Prostate gland (tissue), 2 donors: ENCODE measurements at regions not wholly inside any gene's neighbourhood (a gene's known extent, or its start where the extent isn't known, plus 50 kb on each side); places are given as distances from the start of the nearest gene placed in this dataset.

ENCODE experiments used
- DNase-seq: peaks from one replicate; pipeline ENCODE4 v3.0.0-alpha.2; 2019; ENCODE audit warnings: low spot score
- H3K27ac ChIP-seq, 2 donors: fragments of 200-600 bp; sonication (generic); 2 replicates each; pipeline ENCODE4 v1.5.1; 2017 to 2019
- H3K27me3 ChIP-seq: fragments of 200-600 bp; sonication (generic); replicated peaks from 2 replicates; pipeline ENCODE4 v1.5.1; 2019; ENCODE audit not compliant: insufficient read depth
- H3K36me3 ChIP-seq, 2 donors: fragments of 200-600 bp; sonication (generic); 1 replicate in 1 of 2; 2 replicates in 1 of 2; pipeline versions ENCODE4 v1.5.1 to v1.8.1; 2017 to 2019
- H3K4me1 ChIP-seq: fragments of 200-600 bp; sonication (generic); replicated peaks from 2 replicates; pipeline ENCODE4 v1.5.1; 2019
- H3K4me3 ChIP-seq, 2 donors: fragments of 200-600 bp; sonication (generic); 2 replicates each; pipeline ENCODE4 v1.5.1; 2017 to 2019
- H3K9me3 ChIP-seq: fragments of 200-600 bp; sonication (generic); 2 replicates; pipeline ENCODE4 v1.5.1; 2017
- CTCF ChIP-seq, 4 experiments: fragments of 200-600 bp in 2 of 4; fragments of 450-650 bp in 2 of 4; sonication (generic) in 2 of 4; IDR thresholded peaks; 1 replicate in 3 of 4; 2 replicates in 1 of 4; pipeline ENCODE4 v1.5.1; 2016 to 2019; ENCODE audit warnings: antibody characterized with exemption in 4 of 4, mild to moderate bottlenecking in 2 of 4, moderate library complexity in 2 of 4
- POLR2A ChIP-seq: fragments of 450-650 bp; IDR thresholded peaks from one replicate; pipeline ENCODE4 v1.6.1; 2016; ENCODE audit warnings: antibody characterized with exemption, mild to moderate bottlenecking
- POLR2AphosphoS5 ChIP-seq: sonication (generic); formaldehyde crosslinking; IDR thresholded peaks from one replicate; pipeline ENCODE4 v1.6.1; 2017; ENCODE audit warnings: antibody characterized with exemption
- WGBS: methylation state at CpG from one replicate; pipeline ENCODE4 v1.1.5; 2018; 5-methylcytosine and 5-hydroxymethylcytosine counted together
- intact Hi-C: fragments of 100-400 bp; cut with DNase I; formaldehyde crosslinking; loops from one replicate; pipeline ENCODE4 v1.14.2; 2022

GRCh38 chr9:26165426-26165825 is 487.2 kb upstream of the TUSC1 start:
- no peak overlapping the region for H3K27ac ChIP-seq
- no peaks in the 10 kb centered on the region for H3K36me3 ChIP-seq
- intact Hi-C loops: no loop called here
- H3K9me3 ChIP-seq: no peaks in the 10 kb centered on the region
- no peak for DNase-seq
- no peaks in the 10 kb centered on the region for H3K4me1 ChIP-seq
- H3K27me3 ChIP-seq: no peaks in the 10 kb centered on the region
- 94% methylated on average over 3 of the region's 3 CpGs for WGBS
- TF ChIP-seq CTCF (IDR thresholded peaks at IDR 0.05): no peak
- no peak for TF ChIP-seq POLR2AphosphoS5
- no peak overlapping the region for H3K4me3 ChIP-seq

GRCh38 chr9:26163931-26164330 is 485.7 kb upstream of the TUSC1 start:
- TF ChIP-seq CTCF (IDR thresholded peaks at IDR 0.05): no peak
- no peak for TF ChIP-seq POLR2A
- no peak for TF ChIP-seq POLR2AphosphoS5
- intact Hi-C loops: no loop called here
- Histone ChIP-seq H3K4me1 (no peaks in the 10 kb centered on the region), H3K27ac (no peak overlapping the region), H3K4me3 (no peak overlapping the region), H3K9me3 (no peaks in the 10 kb centered on the region), H3K36me3 (no peaks in the 10 kb centered on the region), H3K27me3 (no peaks in the 10 kb centered on the region)
- no peak for DNase-seq

GRCh38 chr9:26159575-26160392 is 481.5 kb upstream of the TUSC1 start:
- whole genome bisulfite sequencing: 84% methylated on average over 2 of the region's 2 CpGs
- no peak overlapping the region for H3K4me3 ChIP-seq
- H3K27ac ChIP-seq: no peak overlapping the region
- intact Hi-C loops: no loop called here
- H3K27me3 ChIP-seq: no peaks in the 10 kb centered on the region
- DNase-seq: no peak
- no peaks in the 10 kb centered on the region for H3K4me1 ChIP-seq
- H3K36me3 ChIP-seq: no peaks in the 10 kb centered on the region
- H3K9me3 ChIP-seq: no peaks in the 10 kb centered on the region
- TF ChIP-seq POLR2A (no peak), CTCF (IDR thresholded peaks at IDR 0.05) (no peak), POLR2AphosphoS5 (no peak)

GRCh38 chr9:26158631-26159150 is 480.4 kb upstream of the TUSC1 start:
- no peak for DNase-seq
- TF ChIP-seq CTCF (IDR thresholded peaks at IDR 0.05) (no peak), POLR2AphosphoS5 (no peak), POLR2A (no peak)
- 87% methylated on average over 4 of the region's 4 CpGs for WGBS
- Histone ChIP-seq H3K27me3 (no peaks in the 10 kb centered on the region), H3K9me3 (no peaks in the 10 kb centered on the region), H3K36me3 (no peaks in the 10 kb centered on the region), H3K4me3 (no peak overlapping the region), H3K4me1 (no peaks in the 10 kb centered on the region), H3K27ac (no peak overlapping the region)
- intact Hi-C loops: no loop called here

GRCh38 chr9:26157411-26157810 is 479.2 kb upstream of the TUSC1 start:
- Histone ChIP-seq H3K4me1 (no peaks in the 10 kb centered on the region), H3K9me3 (no peaks in the 10 kb centered on the region), H3K4me3 (no peak overlapping the region), H3K36me3 (no peaks in the 10 kb centered on the region), H3K27ac (no peak overlapping the region), H3K27me3 (no peaks in the 10 kb centered on the region)
- no peak for DNase-seq
- TF ChIP-seq POLR2A (no peak), CTCF (IDR thresholded peaks at IDR 0.05) (no peak), POLR2AphosphoS5 (no peak)
- 85% methylated on average over 5 of the region's 5 CpGs for WGBS
- intact Hi-C loops: no loop called here
